Loucy (cell line): ENCODE measurements at regions not wholly inside any gene's neighbourhood (a gene's known extent, or its start where the extent isn't known, plus 50 kb on each side); places are given as distances from the start of the nearest gene placed in this dataset.

Experiments used
- CTCF ChIP-seq: fragments of 200-600 bp; sonication (generic); conservative IDR thresholded peaks from 2 replicates; pipeline ENCODE4 v1.5.1; 2014; ENCODE audit warnings: mild to moderate bottlenecking, antibody characterized with exemption, low read length
- EZH2phosphoT487 ChIP-seq: fragments of 200-600 bp; IDR thresholded peaks from 2 replicates; pipeline ENCODE4 v1.6.1; 2018; ENCODE audit warnings: antibody characterized with exemption, mild to moderate bottlenecking, moderate library complexity, borderline replicate concordance

GRCh38 chr3:163929069-163929652 lies 1149.1 kb downstream of the SI start:
- no peak for TF ChIP-seq CTCF
- TF ChIP-seq EZH2phosphoT487, result no peak
